Endothelial cell of umbilical vein (primary cell): ENCODE measurements at regions not wholly inside any gene's neighbourhood (a gene's known extent, or its start where the extent isn't known, plus 50 kb on each side); places are given as distances from the start of the nearest gene placed in this dataset.

Experiments used
- BruUV-seq: library from RNA; stranded (reverse); fragments of 400-500 nt; replicated peaks from 2 replicates; lab custom pipeline; 2021; lab: Mats Ljungman, UMichigan
- CTCF ChIA-PET: fragments of 300-600, 350-600 bp; sonication (Branson Sonifier 250); formaldehyde crosslinking; loops from one replicate; lab custom pipeline; 2021; ENCODE audit warnings: antibody characterized with exemption, inconsistent platforms; lab: Charles Lee
- POLR2A ChIA-PET: fragments of 300-600, 350-600 bp; sonication (Branson Sonifier 250); formaldehyde crosslinking; loops from one replicate; lab custom pipeline; 2021; ENCODE audit warnings: antibody characterized with exemption, inconsistent platforms; lab: Charles Lee
- DNase-seq: peaks from one replicate; pipeline ENCODE4 v3.0.0-alpha.2; 2011; ENCODE audit warnings: low read depth, low spot score
- FAIRE-seq: peaks from 2 replicates; lab custom pipeline; 2011; peaks lifted over from hg19 to GRCh38; lab: Jason Lieb, UNC
- H2AFZ ChIP-seq: 2 replicates; pipeline ENCODE4 v1.6.0; 2012; ENCODE audit warnings: low read depth, low read length, control low read depth, inconsistent platforms
- H3K27ac ChIP-seq: 2 replicates; pipeline ENCODE4 v1.5.1; 2011; ENCODE audit warnings: low read depth, mild to moderate bottlenecking, control low read depth, low read length, moderate library complexity; ENCODE audit not compliant: insufficient read depth
- H3K27me3 ChIP-seq, 2 experiments: 2 replicates each; pipeline versions ENCODE4 v1.6.0 to v1.6.1; 2011; ENCODE audit warnings: low read length in 2 of 2, mixed read lengths in 1 of 2; ENCODE audit not compliant: control insufficient read depth in 2 of 2, insufficient read depth in 2 of 2
- H3K36me3 ChIP-seq, 2 experiments: 2 replicates in 1 of 2; 3 replicates in 1 of 2; pipeline ENCODE4 v1.5.1; 2011; ENCODE audit warnings: low read length in 2 of 2, mild to moderate bottlenecking in 1 of 2, moderate library complexity in 1 of 2; ENCODE audit not compliant: control insufficient read depth in 2 of 2, insufficient read depth in 2 of 2; ENCODE audit errors: extremely low read depth in 1 of 2
- H3K4me1 ChIP-seq: 3 replicates; pipeline ENCODE4 v1.5.1; 2011; ENCODE audit warnings: mild to moderate bottlenecking, low read length; ENCODE audit not compliant: control insufficient read depth, insufficient read depth; ENCODE audit errors: extremely low read depth
- H3K4me2 ChIP-seq: 2 replicates; pipeline ENCODE4 v1.6.1; 2011; ENCODE audit warnings: low read length, control low read depth, mixed read lengths; ENCODE audit not compliant: insufficient read depth
- H3K4me3 ChIP-seq, 3 experiments: fragments of 200-600 bp in 1 of 3; sonication (generic), shearing (Covaris generic) in 1 of 3; replicated peaks in 1 of 3; 2 replicates each; pipeline ENCODE4 v1.5.1; 2011 to 2016; ENCODE audit warnings: control low read depth in 3 of 3, low read length in 3 of 3, mild to moderate bottlenecking in 2 of 3, inconsistent platforms in 1 of 3, low read depth in 1 of 3, moderate library complexity in 1 of 3; ENCODE audit not compliant: insufficient read depth in 1 of 3
- H3K79me2 ChIP-seq: 2 replicates; pipeline ENCODE4 v1.6.0; 2012; ENCODE audit warnings: low read length, inconsistent platforms; ENCODE audit not compliant: control insufficient read depth, insufficient read depth
- H3K9ac ChIP-seq: replicated peaks from 2 replicates; pipeline ENCODE3; 2011; ENCODE audit warnings: low read length, control low read depth; ENCODE audit not compliant: insufficient read depth; ENCODE audit errors: extremely low read depth
- H3K9me1 ChIP-seq: replicated peaks from 3 replicates; pipeline ENCODE4 v1.6.0; 2011; ENCODE audit warnings: mild to moderate bottlenecking, low read length; ENCODE audit not compliant: control insufficient read depth, insufficient read depth; ENCODE audit errors: extremely low read depth
- H3K9me3 ChIP-seq: replicated peaks from 2 replicates; pipeline ENCODE4 v1.5.1; 2012; ENCODE audit warnings: low read length, inconsistent platforms; ENCODE audit not compliant: control insufficient read depth, insufficient read depth
- H4K20me1 ChIP-seq: replicated peaks from 2 replicates; pipeline ENCODE3; 2011; ENCODE audit warnings: mild to moderate bottlenecking, low read length; ENCODE audit not compliant: control insufficient read depth, insufficient read depth; ENCODE audit errors: extremely low read depth
- EZH2 ChIP-seq: IDR thresholded peaks from 2 replicates; pipeline ENCODE4 v1.6.1; 2012; ENCODE audit warnings: borderline replicate concordance, low read depth, mild to moderate bottlenecking, moderate library complexity, low read length, inconsistent platforms; ENCODE audit not compliant: severe bottlenecking
- FOS ChIP-seq: IDR thresholded peaks from 2 replicates; pipeline ENCODE4 v1.6.1; 2011; ENCODE audit warnings: mild to moderate bottlenecking, low read length, moderate library complexity, borderline replicate concordance; ENCODE audit not compliant: insufficient read depth
- GATA2 ChIP-seq: IDR thresholded peaks from 2 replicates; pipeline ENCODE4 v1.7.0; 2011; ENCODE audit warnings: low read depth, mild to moderate bottlenecking, moderate library complexity, mixed read lengths, low read length; ENCODE audit not compliant: insufficient read length, insufficient read depth
- JUN ChIP-seq: IDR thresholded peaks from 2 replicates; pipeline ENCODE4 v1.6.1; 2011; ENCODE audit warnings: borderline replicate concordance, low read depth; ENCODE audit not compliant: insufficient read length, insufficient read depth
- MYC ChIP-seq: IDR thresholded peaks from one replicate; pipeline ENCODE4 v1.6.1; 2011; ENCODE audit warnings: mild to moderate bottlenecking, low read depth, low read length
- POLR2A ChIP-seq: IDR thresholded peaks from 2 replicates; pipeline ENCODE4 v1.6.1; 2012; ENCODE audit warnings: low read depth, mild to moderate bottlenecking, control low read depth, low read length
- POLR2AphosphoS5 ChIP-seq: IDR thresholded peaks from 2 replicates; pipeline ENCODE4 v1.6.1; 2012; ENCODE audit warnings: low read depth, mild to moderate bottlenecking, control low read depth, low read length, moderate library complexity; ENCODE audit not compliant: insufficient read depth
- dilution Hi-C: fragments of 300-500 bp; cut with MboI; formaldehyde crosslinking; loops from one replicate; pipeline ENCODE4 v1.15.0; 2019; ENCODE audit warnings: low sequenced_read_pairs; ENCODE audit not compliant: extremely low pct_ligation_motif_present
- intact Hi-C: fragments of 100-400 bp; cut with micrococcal nuclease; formaldehyde crosslinking; loops from one replicate; pipeline ENCODE4 v1.10.0; 2022
- TF ChIP-seq, protein P1 (sequence below), 2 donors: IDR thresholded peaks; 1 replicate in 1 of 2; 2 replicates in 1 of 2; pipeline ENCODE4 v1.5.1; 2011; ENCODE audit warnings: low read length in 2 of 2, mild to moderate bottlenecking in 2 of 2, moderate library complexity in 2 of 2, control low read depth in 1 of 2, inconsistent platforms in 1 of 2, low read depth in 1 of 2; ENCODE audit not compliant: insufficient read depth in 1 of 2; ENCODE audit errors: extremely low read depth in 1 of 2
- TF ChIP-seq, protein P2 (sequence below): IDR thresholded peaks from 2 replicates; pipeline ENCODE4 v1.6.1; 2011; ENCODE audit not compliant: insufficient read depth, insufficient read length

DNA sequence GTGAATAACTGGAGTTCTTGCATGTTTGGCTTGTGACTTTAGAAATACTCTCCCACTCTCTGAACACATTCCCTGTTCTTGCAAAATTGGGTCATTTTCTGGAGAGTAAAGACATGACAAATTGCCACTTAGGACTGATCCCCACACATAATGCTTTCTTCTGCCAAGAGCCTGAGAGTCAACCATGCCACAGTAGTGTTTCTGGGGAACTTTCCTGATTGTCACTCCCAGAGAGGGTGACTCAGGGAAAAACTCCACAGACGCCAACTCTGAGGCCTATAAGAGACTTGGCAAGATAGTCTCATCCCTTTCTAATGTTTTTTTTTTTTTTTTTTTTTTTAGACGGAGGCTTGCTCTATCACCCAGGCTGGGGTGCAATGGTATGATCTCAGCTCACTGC, 157.8 kb downstream of the ATG4C start:
- no peak overlapping the region for H3K9ac ChIP-seq
- H3K27ac ChIP-seq = no peak overlapping the region
- no peak overlapping the region for H2AFZ ChIP-seq
- H4K20me1 ChIP-seq = no peaks in the 10 kb centered on the region
- H3K9me3 ChIP-seq = no peaks in the 10 kb centered on the region
- DNase-seq (no peak), FAIRE-seq (no peak)
- peaks cover 0 to 5% of the 10 kb centered on the region in 2 experiments for H3K27me3 ChIP-seq
- H3K4me3 ChIP-seq = no peak overlapping the region
- H3K36me3 ChIP-seq = no peaks in the 10 kb centered on the region
- BruUV-seq = no TSS peak
- no peaks in the 10 kb centered on the region for H3K79me2 ChIP-seq
- no peak for TF ChIP-seq POLR2A
- no peak for TF ChIP-seq FOS
- no peak for TF ChIP-seq POLR2AphosphoS5
- TF ChIP-seq, protein P1, sequence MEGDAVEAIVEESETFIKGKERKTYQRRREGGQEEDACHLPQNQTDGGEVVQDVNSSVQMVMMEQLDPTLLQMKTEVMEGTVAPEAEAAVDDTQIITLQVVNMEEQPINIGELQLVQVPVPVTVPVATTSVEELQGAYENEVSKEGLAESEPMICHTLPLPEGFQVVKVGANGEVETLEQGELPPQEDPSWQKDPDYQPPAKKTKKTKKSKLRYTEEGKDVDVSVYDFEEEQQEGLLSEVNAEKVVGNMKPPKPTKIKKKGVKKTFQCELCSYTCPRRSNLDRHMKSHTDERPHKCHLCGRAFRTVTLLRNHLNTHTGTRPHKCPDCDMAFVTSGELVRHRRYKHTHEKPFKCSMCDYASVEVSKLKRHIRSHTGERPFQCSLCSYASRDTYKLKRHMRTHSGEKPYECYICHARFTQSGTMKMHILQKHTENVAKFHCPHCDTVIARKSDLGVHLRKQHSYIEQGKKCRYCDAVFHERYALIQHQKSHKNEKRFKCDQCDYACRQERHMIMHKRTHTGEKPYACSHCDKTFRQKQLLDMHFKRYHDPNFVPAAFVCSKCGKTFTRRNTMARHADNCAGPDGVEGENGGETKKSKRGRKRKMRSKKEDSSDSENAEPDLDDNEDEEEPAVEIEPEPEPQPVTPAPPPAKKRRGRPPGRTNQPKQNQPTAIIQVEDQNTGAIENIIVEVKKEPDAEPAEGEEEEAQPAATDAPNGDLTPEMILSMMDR (IDR thresholded peaks at IDR 0.05; ENCODE audit: extremely low read depth in 1 of 2, insufficient read depth in 1 of 2, low read depth in 1 of 2, low read length in 2 of 2) = no peak
- TF ChIP-seq MYC = no peak
- TF ChIP-seq EZH2 = no peak
- no peak for TF ChIP-seq JUN
- TF ChIP-seq, protein P2, sequence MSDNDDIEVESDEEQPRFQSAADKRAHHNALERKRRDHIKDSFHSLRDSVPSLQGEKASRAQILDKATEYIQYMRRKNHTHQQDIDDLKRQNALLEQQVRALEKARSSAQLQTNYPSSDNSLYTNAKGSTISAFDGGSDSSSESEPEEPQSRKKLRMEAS = no peak
- TF ChIP-seq GATA2 = no peak
- dilution Hi-C loops (no loop called here), intact Hi-C loops (no loop called here)
- CTCF ChIA-PET = interaction anchor here (0.6 kb wide), 1 partner anchor 76 kb away, joined by 3 read pairs; no protein-coding TSS in a partner anchor
- no peaks in the 10 kb centered on the region for H3K4me1 ChIP-seq
- no peak overlapping the region for H3K4me2 ChIP-seq
- POLR2A ChIA-PET = no interaction called here
- H3K9me1 ChIP-seq = no peaks in the 10 kb centered on the region
